Type B pancreatic cell (in vitro differentiated cells): ENCODE measurements at regions not wholly inside any gene's neighbourhood (a gene's known extent, or its start where the extent isn't known, plus 50 kb on each side); places are given as distances from the start of the nearest gene placed in this dataset.

ENCODE experiments used
- DNase-seq: peaks from one replicate; pipeline ENCODE4 v3.0.0; 2021; ENCODE audit warnings: mixed read lengths; ENCODE audit not compliant: unreplicated experiment; ENCODE audit errors: extremely low spot score
- H3K27ac Mint-ChIP-seq: 2 replicates; pipeline ENCODE4 v1.8.0; 2021; ENCODE audit warnings: mild to moderate bottlenecking, mixed read lengths
- H3K27me3 Mint-ChIP-seq: 2 replicates; pipeline ENCODE4 v1.8.0; 2021; ENCODE audit warnings: mixed read lengths
- H3K36me3 Mint-ChIP-seq: 2 replicates; pipeline ENCODE4 v1.8.0; 2021; ENCODE audit warnings: mixed read lengths
- H3K4me1 Mint-ChIP-seq: one replicate; pipeline ENCODE4 v1.8.0; 2021; ENCODE audit warnings: mixed read lengths; ENCODE audit not compliant: unreplicated experiment
- H3K4me3 Mint-ChIP-seq: 2 replicates; pipeline ENCODE4 v1.8.0; 2021; ENCODE audit warnings: mild to moderate bottlenecking, mixed read lengths
- H3K9me3 Mint-ChIP-seq: 2 replicates; pipeline ENCODE4 v1.8.0; 2021; ENCODE audit warnings: mixed read lengths
- TF ChIP-seq, protein P1 (sequence below): fragments of 200-600 bp; sonication (generic); conservative IDR thresholded peaks from 2 replicates; pipeline ENCODE4 v1.5.0; 2021; ENCODE audit warnings: antibody characterized with exemption, mild to moderate bottlenecking

DNA sequence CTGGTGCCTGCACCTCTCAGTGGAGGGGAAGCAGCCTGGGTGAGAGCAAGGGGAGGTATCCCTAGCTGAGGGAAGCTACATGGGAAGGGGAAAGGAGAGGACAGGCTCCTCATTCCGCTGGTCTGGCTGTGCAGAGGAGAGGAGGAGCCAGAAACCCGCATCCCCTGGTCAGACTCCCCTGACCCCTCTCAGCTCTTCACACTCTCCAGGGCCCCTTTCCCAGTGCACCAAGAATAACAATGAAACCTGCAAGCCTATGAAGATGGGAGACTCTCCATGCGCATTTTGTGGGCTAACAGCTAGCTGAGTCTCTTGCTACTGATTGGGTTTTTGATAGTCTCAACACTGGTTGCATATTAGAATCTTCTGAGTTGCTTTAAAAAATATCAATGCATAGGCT, 319.9 kb upstream of the COBL start:
- TF ChIP-seq, protein P1, sequence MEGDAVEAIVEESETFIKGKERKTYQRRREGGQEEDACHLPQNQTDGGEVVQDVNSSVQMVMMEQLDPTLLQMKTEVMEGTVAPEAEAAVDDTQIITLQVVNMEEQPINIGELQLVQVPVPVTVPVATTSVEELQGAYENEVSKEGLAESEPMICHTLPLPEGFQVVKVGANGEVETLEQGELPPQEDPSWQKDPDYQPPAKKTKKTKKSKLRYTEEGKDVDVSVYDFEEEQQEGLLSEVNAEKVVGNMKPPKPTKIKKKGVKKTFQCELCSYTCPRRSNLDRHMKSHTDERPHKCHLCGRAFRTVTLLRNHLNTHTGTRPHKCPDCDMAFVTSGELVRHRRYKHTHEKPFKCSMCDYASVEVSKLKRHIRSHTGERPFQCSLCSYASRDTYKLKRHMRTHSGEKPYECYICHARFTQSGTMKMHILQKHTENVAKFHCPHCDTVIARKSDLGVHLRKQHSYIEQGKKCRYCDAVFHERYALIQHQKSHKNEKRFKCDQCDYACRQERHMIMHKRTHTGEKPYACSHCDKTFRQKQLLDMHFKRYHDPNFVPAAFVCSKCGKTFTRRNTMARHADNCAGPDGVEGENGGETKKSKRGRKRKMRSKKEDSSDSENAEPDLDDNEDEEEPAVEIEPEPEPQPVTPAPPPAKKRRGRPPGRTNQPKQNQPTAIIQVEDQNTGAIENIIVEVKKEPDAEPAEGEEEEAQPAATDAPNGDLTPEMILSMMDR = no peak
- peaks cover 5% of the 10 kb centered on the region for H3K4me1 Mint-ChIP-seq
- H3K9me3 Mint-ChIP-seq = no peaks in the 10 kb centered on the region
- no peak overlapping the region for H3K27ac Mint-ChIP-seq
- peaks cover 19% of the 10 kb centered on the region for H3K27me3 Mint-ChIP-seq
- H3K4me3 Mint-ChIP-seq = no peak overlapping the region
- no peak for DNase-seq
- no peaks in the 10 kb centered on the region for H3K36me3 Mint-ChIP-seq

DNA sequence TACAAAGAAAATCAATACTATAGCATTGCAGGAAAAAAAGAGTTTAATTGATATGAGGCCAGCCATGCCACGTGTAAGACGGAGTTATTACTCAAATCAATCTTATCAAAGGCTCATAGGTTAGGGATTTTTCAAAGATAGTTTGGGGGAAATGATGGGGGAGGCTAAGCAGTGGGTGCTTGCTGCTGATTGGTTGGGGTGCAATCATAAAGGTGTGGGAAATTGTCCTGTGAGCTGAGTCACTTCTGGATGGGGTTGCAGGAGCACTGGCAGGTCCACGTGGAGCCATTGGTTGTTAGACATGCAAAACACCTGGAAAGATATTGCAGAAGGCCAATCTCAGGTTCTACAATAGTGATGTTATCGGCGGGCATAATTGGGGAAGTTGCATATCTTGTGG, 319.2 kb upstream of the COBL start:
- Mint-ChIP-seq H3K27me3 (peaks cover 17% of the 10 kb centered on the region), H3K36me3 (no peaks in the 10 kb centered on the region), H3K4me3 (no peak overlapping the region), H3K27ac (no peak overlapping the region), H3K9me3 (no peaks in the 10 kb centered on the region), H3K4me1 (peaks cover 5% of the 10 kb centered on the region)
- DNase-seq = no peak
- TF ChIP-seq, protein P1 = no peak

GRCh38 chr7:51634538-51634937, 317.9 kb upstream of the COBL start:
- H3K27me3 Mint-ChIP-seq = peaks cover 13% of the 10 kb centered on the region
- no peak overlapping the region for H3K4me3 Mint-ChIP-seq
- H3K9me3 Mint-ChIP-seq = peaks cover 4% of the 10 kb centered on the region
- DNase-seq = no peak
- TF ChIP-seq, protein P1 = no peak
- H3K4me1 Mint-ChIP-seq = peaks cover 5% of the 10 kb centered on the region
- no peaks in the 10 kb centered on the region for H3K36me3 Mint-ChIP-seq
- H3K27ac Mint-ChIP-seq = no peak overlapping the region

GRCh38 chr7:51634025-51634424, 317.4 kb upstream of the COBL start:
- Mint-ChIP-seq H3K27ac (no peak overlapping the region), H3K36me3 (no peaks in the 10 kb centered on the region), H3K9me3 (peaks cover 6% of the 10 kb centered on the region), H3K4me3 (no peak overlapping the region), H3K27me3 (peaks cover 13% of the 10 kb centered on the region), H3K4me1 (peaks cover 5% of the 10 kb centered on the region)
- no peak for DNase-seq
- TF ChIP-seq, protein P1 = no peak

DNA sequence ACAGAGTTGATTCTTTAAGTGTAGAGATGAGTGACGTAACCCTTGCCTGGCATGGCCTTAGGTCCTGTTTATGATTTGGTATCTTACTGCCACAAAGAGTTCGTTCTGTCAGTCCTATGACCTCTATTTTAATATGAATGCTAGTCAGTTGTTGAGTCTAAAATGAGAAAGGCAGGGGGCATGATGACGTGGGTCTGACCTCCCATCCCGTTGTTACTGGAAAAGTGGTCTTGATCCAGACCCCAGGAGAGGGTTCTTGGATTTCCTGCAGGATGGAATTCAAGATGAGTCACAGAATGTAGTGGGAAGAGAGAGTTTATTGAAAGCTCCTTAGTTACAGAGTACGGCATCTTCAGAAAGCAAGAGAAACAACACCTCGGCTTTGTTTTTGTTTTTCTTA, 317.0 kb upstream of the COBL start:
- peaks cover 11% of the 10 kb centered on the region for H3K27me3 Mint-ChIP-seq
- no peak overlapping the region for H3K4me3 Mint-ChIP-seq
- H3K36me3 Mint-ChIP-seq = no peaks in the 10 kb centered on the region
- TF ChIP-seq, protein P1 = no peak
- peaks cover 5% of the 10 kb centered on the region for H3K4me1 Mint-ChIP-seq
- DNase-seq = no peak
- no peak overlapping the region for H3K27ac Mint-ChIP-seq
- peaks cover 6% of the 10 kb centered on the region for H3K9me3 Mint-ChIP-seq

DNA sequence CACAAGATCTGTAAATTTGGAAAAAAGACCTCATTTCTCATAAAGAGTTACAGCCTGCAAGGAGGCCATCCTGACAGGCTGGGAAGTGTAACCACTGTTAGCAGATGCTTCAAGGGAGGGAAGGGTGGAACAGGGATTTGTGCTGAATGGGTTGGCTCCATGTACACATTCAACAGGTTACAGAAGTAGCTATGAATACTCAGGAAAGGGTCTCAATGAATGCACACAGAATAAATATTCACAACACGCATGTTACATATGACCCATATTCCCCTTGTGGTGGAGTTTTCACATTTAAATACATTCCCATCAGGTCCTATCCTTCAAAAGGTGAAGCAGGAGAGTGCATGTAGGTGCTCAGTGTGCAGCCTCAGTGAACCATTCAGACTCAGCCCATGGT, 316.4 kb upstream of the COBL start:
- Mint-ChIP-seq H3K4me3 (no peak overlapping the region), H3K27ac (no peak overlapping the region), H3K27me3 (peaks cover 11% of the 10 kb centered on the region), H3K9me3 (peaks cover 6% of the 10 kb centered on the region), H3K4me1 (peaks cover 5% of the 10 kb centered on the region), H3K36me3 (no peaks in the 10 kb centered on the region)
- TF ChIP-seq, protein P1 = no peak
- no peak for DNase-seq
